Stimulated activated CD8-positive, alpha-beta memory T cell treated with anti-CD3 and anti-CD28 coated beads, Interleukin-12 subunit alpha, Interleukin-12 subunit beta, amount 100 ng/mL, for 24 hours (primary cell): ENCODE measurements at regions not wholly inside any gene's neighbourhood (a gene's known extent, or its start where the extent isn't known, plus 50 kb on each side); places are given as distances from the start of the nearest gene placed in this dataset.
"Not testable (repeated sequence)": the region's sequence is repeated elsewhere in the genome, so short reads cannot be mapped to it uniquely, and the experiment has no call there.

ENCODE experiments used
- DNase-seq: peaks from one replicate; pipeline ENCODE4 v3.0.0-alpha.2; 2020; ENCODE audit errors: extremely low read depth

GRCh38 chr21:35504277-35504676, 455.2 kb upstream of the RUNX1 start:
- no peak for DNase-seq

GRCh38 chr21:35503671-35504070, 454.6 kb upstream of the RUNX1 start:
- DNase-seq = no peak

GRCh38 chr21:35502821-35503220, 453.7 kb upstream of the RUNX1 start:
- no peak for DNase-seq

GRCh38 chr21:35497522-35497921, 448.4 kb upstream of the RUNX1 start:
- DNase-seq = not testable (repeated sequence)

- DNase-seq = no peak
Measured at GRCh38 chr21:35491920-35492678, 443.0 kb upstream of the RUNX1 start.

- DNase-seq = no peak
Measured at GRCh38 chr21:35491114-35491513, 442.0 kb upstream of the RUNX1 start.

GRCh38 chr21:35489389-35489980, 440.4 kb upstream of the RUNX1 start:
- no peak for DNase-seq

- DNase-seq = no peak
Measured at GRCh38 chr21:35488946-35489345, 439.8 kb upstream of the RUNX1 start.

GRCh38 chr21:35485364-35485763, 436.3 kb upstream of the RUNX1 start:
- DNase-seq = no peak

GRCh38 chr21:35484851-35485250, 435.7 kb upstream of the RUNX1 start:
- DNase-seq = no peak

GRCh38 chr21:35484032-35484431, 434.9 kb upstream of the RUNX1 start:
- DNase-seq = no peak

- no peak for DNase-seq
Measured at GRCh38 chr21:35482933-35483662, 434.0 kb upstream of the RUNX1 start.

- no peak for DNase-seq
Measured at GRCh38 chr21:35482096-35482495, 433.0 kb upstream of the RUNX1 start.

- DNase-seq = no peak
Measured at GRCh38 chr21:35481005-35481404, 431.9 kb upstream of the RUNX1 start.

GRCh38 chr21:35479529-35479928, 430.4 kb upstream of the RUNX1 start:
- DNase-seq = no peak

GRCh38 chr21:35479065-35479448, 430.0 kb upstream of the RUNX1 start:
- no peak for DNase-seq

GRCh38 chr21:35478161-35479064, 429.3 kb upstream of the RUNX1 start:
- DNase-seq = no peak

GRCh38 chr21:35477622-35478021, 428.5 kb upstream of the RUNX1 start:
- DNase-seq = no peak

- no peak for DNase-seq
Measured at GRCh38 chr21:35476621-35477395, 427.7 kb upstream of the RUNX1 start.

- DNase-seq = no peak
Measured at GRCh38 chr21:35475762-35476161, 426.7 kb upstream of the RUNX1 start.

GRCh38 chr21:35475009-35475408, 425.9 kb upstream of the RUNX1 start:
- DNase-seq = no peak
